ENCODE measurements at regions not wholly inside any gene's neighbourhood (a gene's known extent, or its start where the extent isn't known, plus 50 kb on each side); places are given as distances from the start of the nearest gene placed in this dataset.
"Not testable (repeated sequence)": the region's sequence is repeated elsewhere in the genome, so short reads cannot be mapped to it uniquely, and the experiment has no call there.

DNA sequence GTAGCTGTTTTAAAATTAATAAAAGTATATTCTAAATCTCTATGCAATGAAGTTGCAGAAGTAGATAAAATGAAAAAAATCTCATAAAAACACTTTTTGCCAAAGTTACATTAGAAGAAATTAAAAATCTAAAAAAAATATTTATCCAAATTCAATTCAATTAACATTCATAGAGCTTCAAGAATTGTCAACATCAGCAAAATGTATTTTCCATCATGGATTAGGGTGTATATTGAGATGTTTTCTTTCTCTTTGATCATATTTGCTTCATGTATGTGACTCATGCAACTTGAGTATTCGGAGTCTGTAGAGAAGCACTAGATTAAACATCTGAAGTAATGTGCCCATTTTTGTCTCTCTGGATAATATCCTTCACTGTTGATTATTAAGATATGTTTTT lies 415.3 kb upstream of the FAM174A start:
- DNase-seq (ENCODE audit: low read depth), result no peak
- no peak for TF ChIP-seq CTCF (IDR thresholded peaks at IDR 0.05; ENCODE audit: insufficient read depth, low read depth, low read length, missing control alignments)
- no peak overlapping the region for H3K4me3 ChIP-seq (ENCODE audit: low read depth, low read length)

DNA sequence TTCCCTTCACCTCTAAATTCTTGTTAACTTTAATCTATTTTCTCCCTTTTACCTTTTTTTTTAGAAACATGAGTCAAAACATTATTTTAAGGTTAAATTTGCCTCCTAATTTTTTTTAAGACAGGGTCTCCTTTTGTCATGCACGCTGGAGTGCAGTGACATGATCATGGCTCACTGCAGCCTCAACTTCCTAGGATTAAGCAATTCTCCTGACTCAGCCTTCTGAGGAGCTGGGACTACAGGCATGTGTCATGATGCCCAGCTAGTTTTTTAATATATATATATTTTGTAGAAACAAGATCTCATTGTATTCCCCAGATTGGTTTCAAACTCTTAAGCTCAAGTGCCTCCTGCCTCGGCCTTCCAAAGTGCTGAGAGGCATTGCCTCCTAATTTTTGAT lies 424.7 kb upstream of the FAM174A start:
- DNase-seq (ENCODE audit: low read depth), result no peak
- H3K4me3 ChIP-seq (ENCODE audit: low read depth, low read length), result no peak overlapping the region
- TF ChIP-seq CTCF (IDR thresholded peaks at IDR 0.05; ENCODE audit: insufficient read depth, low read depth, low read length, missing control alignments), result no peak

DNA sequence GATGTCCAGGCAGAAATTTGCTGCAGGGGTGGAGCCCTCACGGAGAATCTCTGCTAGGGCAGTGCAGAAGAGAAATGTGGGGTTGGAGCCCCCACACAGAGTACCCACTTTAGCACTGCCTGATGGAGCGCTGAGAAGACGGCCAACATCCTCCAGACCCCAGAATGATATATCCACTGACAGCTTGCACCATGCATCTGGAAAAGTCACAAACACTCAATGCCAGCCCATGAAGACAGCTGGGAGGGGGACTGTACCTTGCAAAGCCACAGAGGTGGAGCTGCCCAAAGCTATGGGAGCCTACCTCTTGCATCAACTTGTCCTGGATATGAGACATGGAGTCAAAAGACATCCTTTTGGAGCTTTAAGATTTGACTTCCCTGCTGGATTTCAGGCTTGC lies 426.3 kb upstream of the FAM174A start:
- no peak for TF ChIP-seq CTCF (IDR thresholded peaks at IDR 0.05; ENCODE audit: insufficient read depth, low read depth, low read length, missing control alignments)
- no peak for DNase-seq (ENCODE audit: low read depth)
- no peak overlapping the region for H3K4me3 ChIP-seq (ENCODE audit: low read depth, low read length)

GRCh38 chr5:100103592-100104119 lies 431.5 kb upstream of the FAM174A start:
- H3K4me3 ChIP-seq (ENCODE audit: low read depth, low read length); DNase-seq (ENCODE audit: low read depth): not testable (repeated sequence)

DNA sequence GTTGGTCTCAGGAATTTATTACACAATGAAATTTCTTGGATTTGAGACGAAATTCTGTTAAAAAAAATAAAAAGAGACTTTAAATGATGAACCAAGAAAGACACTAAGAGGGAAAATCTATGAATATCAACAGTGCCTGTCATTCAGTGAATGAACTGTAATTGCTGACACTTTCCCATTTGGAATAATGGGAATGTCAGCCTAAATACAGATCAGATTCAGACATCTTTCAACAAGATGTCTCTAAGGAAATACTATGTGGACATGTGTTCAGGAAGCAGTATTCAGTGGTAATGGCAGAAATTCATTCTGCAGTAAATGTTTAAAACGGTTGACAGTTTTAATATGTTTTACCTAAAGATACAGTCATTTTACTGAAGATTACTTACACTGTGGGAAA lies 433.7 kb upstream of the FAM174A start:
- not testable (repeated sequence) for DNase-seq (ENCODE audit: low read depth); H3K4me3 ChIP-seq (ENCODE audit: low read depth, low read length)

- H3K4me3 ChIP-seq (ENCODE audit: low read depth, low read length); DNase-seq (ENCODE audit: low read depth): not testable (repeated sequence)
Observed at GRCh38 chr5:100096328-100096727, 438.8 kb upstream of the FAM174A start.

- not testable (repeated sequence) for H3K4me3 ChIP-seq (ENCODE audit: low read depth, low read length)
Observed at GRCh38 chr5:100080703-100081102, 454.5 kb upstream of the FAM174A start.

GRCh38 chr5:100079163-100079562 lies 456.0 kb upstream of the FAM174A start:
- not testable (repeated sequence) for H3K4me3 ChIP-seq (ENCODE audit: low read depth, low read length); DNase-seq (ENCODE audit: low read depth)

More at GRCh38 chr5:100080703-100081102, 454.5 kb upstream of the FAM174A start:
- DNase-seq (ENCODE audit: low read depth), result not testable (repeated sequence)

DNA sequence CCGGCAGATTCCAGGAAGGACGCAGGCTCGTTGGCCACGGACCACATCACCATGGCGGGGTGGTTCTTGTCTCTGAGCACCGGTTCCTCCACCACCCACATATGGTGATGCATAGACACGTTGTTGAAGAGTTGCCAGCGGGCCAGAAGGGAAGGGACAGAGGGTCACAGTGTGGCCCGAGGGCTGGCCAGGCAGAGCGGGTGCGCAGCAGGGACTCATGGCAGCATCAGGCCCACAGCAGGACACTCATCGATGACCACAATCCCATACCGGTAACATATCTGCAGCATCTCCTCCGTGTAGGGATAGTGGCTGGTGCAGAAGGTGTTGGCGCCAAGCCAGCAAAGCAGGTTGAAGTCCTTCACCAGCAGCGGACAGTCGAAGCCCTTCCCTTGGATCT lies 469.2 kb upstream of the FAM174A start:
- not testable (repeated sequence) for H3K4me3 ChIP-seq (ENCODE audit: low read depth, low read length); DNase-seq (ENCODE audit: low read depth)

- peak; percentile 6 for DNase-seq (ENCODE audit: low read depth)
- no peak for TF ChIP-seq CTCF (IDR thresholded peaks at IDR 0.05; ENCODE audit: insufficient read depth, low read depth, low read length, missing control alignments)
- H3K4me3 ChIP-seq (ENCODE audit: low read depth, low read length), result no peak overlapping the region
Observed at GRCh38 chr5:100043475-100043874, 491.7 kb upstream of the FAM174A start.
